SK-N-SH (cell line): ENCODE measurements at regions not wholly inside any gene's neighbourhood (a gene's known extent, or its start where the extent isn't known, plus 50 kb on each side); places are given as distances from the start of the nearest gene placed in this dataset.

Experiments
- CTCF ChIA-PET: fragments of 300-600, 350-600 bp; formaldehyde crosslinking; extraction: SDS; loops from one replicate; lab custom pipeline; 2021; lab: Yijun Ruan, JAX
- POLR2A ChIA-PET: fragments of 350-600 bp; sonication (Branson Sonifier 250); formaldehyde crosslinking; extraction: SDS; loops from one replicate; lab custom pipeline; 2020; ENCODE audit warnings: antibody characterized with exemption, inconsistent platforms; lab: Yijun Ruan, JAX
- DNase-seq: peaks from one replicate; pipeline ENCODE4 v3.0.0; 2012
- H2AFZ ChIP-seq: fragments of 200-600 bp; sonication (generic); 2 replicates; pipeline ENCODE4 v1.8.1; 2016; ENCODE audit warnings: antibody characterized with exemption, mild to moderate bottlenecking, low read depth
- H3F3A ChIP-seq: fragments of 200-600 bp; sonication (generic); replicated peaks from 2 replicates; pipeline ENCODE3; 2016; ENCODE audit warnings: antibody characterized with exemption, mild to moderate bottlenecking; ENCODE audit not compliant: insufficient read depth
- H3K27ac ChIP-seq, 2 experiments: fragments of 200-500 bp in 1 of 2; fragments of 200-600 bp in 1 of 2; sonication (Bioruptor generic) in 1 of 2; sonication (generic), shearing (Covaris generic) in 1 of 2; 2 replicates each; pipeline versions ENCODE4 v1.5.1 to v1.6.1; 2014 to 2016; ENCODE audit warnings: low read depth in 2 of 2, inconsistent platforms in 1 of 2, low read length in 1 of 2, mild to moderate bottlenecking in 1 of 2, mixed read lengths in 1 of 2
- H3K27me3 ChIP-seq: fragments of 200-600 bp; sonication (generic), shearing (Covaris generic); 2 replicates; pipeline ENCODE4 v1.6.1; 2016; ENCODE audit warnings: mixed run types; ENCODE audit not compliant: insufficient read depth
- H3K36me3 ChIP-seq, 2 experiments: fragments of 200-500 bp in 1 of 2; fragments of 200-600 bp in 1 of 2; sonication (Bioruptor generic) in 1 of 2; sonication (generic) in 1 of 2; replicated peaks in 1 of 2; 2 replicates each; pipeline versions ENCODE3 to v1.5.1; 2014 to 2016; ENCODE audit warnings: low read length in 1 of 2, mild to moderate bottlenecking in 1 of 2; ENCODE audit not compliant: insufficient read depth in 2 of 2, control insufficient read depth in 1 of 2
- H3K4me1 ChIP-seq, 2 experiments: fragments of 200-500 bp in 1 of 2; fragments of 200-600 bp in 1 of 2; sonication (Bioruptor generic) in 1 of 2; sonication (generic), shearing (Covaris generic) in 1 of 2; 2 replicates each; pipeline versions ENCODE4 v1.5.1 to v1.6.1; 2014 to 2016; ENCODE audit warnings: low read depth in 1 of 2, low read length in 1 of 2, mixed run types in 1 of 2; ENCODE audit not compliant: insufficient read depth in 2 of 2, control insufficient read depth in 1 of 2
- H3K4me2 ChIP-seq: fragments of 200-600 bp; sonication (generic), shearing (Covaris generic); 2 replicates; pipeline ENCODE4 v1.6.1; 2017; ENCODE audit warnings: mixed run types
- H3K4me3 ChIP-seq, 2 experiments: fragments of 200-500 bp in 1 of 2; fragments of 200-600 bp in 1 of 2; sonication (Bioruptor generic) in 1 of 2; sonication (generic), shearing (Covaris generic) in 1 of 2; 2 replicates each; pipeline versions ENCODE4 v1.5.1 to v1.8.1; 2014 to 2016; ENCODE audit warnings: low read depth in 2 of 2, inconsistent platforms in 1 of 2, low read length in 1 of 2, mild to moderate bottlenecking in 1 of 2, mixed read lengths in 1 of 2, moderate library complexity in 1 of 2
- H3K79me2 ChIP-seq: fragments of 200-600 bp; sonication (generic); 2 replicates; pipeline ENCODE4 v1.8.1; 2017; ENCODE audit warnings: mild to moderate bottlenecking; ENCODE audit not compliant: insufficient read depth
- H3K9ac ChIP-seq: fragments of 200-600 bp; sonication (generic); 2 replicates; pipeline ENCODE4 v1.6.1; 2017; ENCODE audit warnings: mixed run types
- H3K9me2 ChIP-seq: fragments of 200-600 bp; sonication (generic); 2 replicates; pipeline ENCODE4 v1.6.1; 2017; ENCODE audit warnings: mixed run types
- H3K9me3 ChIP-seq: fragments of 200-600 bp; sonication (generic); 2 replicates; pipeline ENCODE4 v1.6.1; 2017; ENCODE audit warnings: mixed run types, mild to moderate bottlenecking, moderate library complexity
- H4K20me1 ChIP-seq: fragments of 200-600 bp; sonication (generic); 2 replicates; pipeline ENCODE4 v1.6.1; 2017; ENCODE audit warnings: mild to moderate bottlenecking, mixed run types; ENCODE audit not compliant: insufficient read depth
- EP300 ChIP-seq, 2 experiments: IDR thresholded peaks; 2 replicates each; pipeline versions ENCODE4 v1.4.0 to v1.6.1; 2012; ENCODE audit warnings: borderline replicate concordance in 1 of 2, low read depth in 1 of 2, low read length in 1 of 2
- EZH2phosphoT487 ChIP-seq: fragments of 200-600 bp; sonication (generic); IDR thresholded peaks from 2 replicates; pipeline ENCODE4 v1.6.1; 2017; ENCODE audit warnings: low read depth, mixed run types, mild to moderate bottlenecking, antibody characterized with exemption, moderate library complexity, borderline replicate concordance
- FOSL2 ChIP-seq: IDR thresholded peaks from 2 replicates; pipeline ENCODE4 v1.4.0; 2012; ENCODE audit warnings: low read depth, mild to moderate bottlenecking, moderate library complexity, borderline replicate concordance
- GABPA ChIP-seq: IDR thresholded peaks from 2 replicates; pipeline ENCODE4 v1.4.0; 2012; ENCODE audit warnings: low read depth, mild to moderate bottlenecking
- GATA2 ChIP-seq: sonication (generic); formaldehyde crosslinking; IDR thresholded peaks from 2 replicates; pipeline ENCODE4 v1.5.0; 2020; ENCODE audit warnings: mild to moderate bottlenecking, missing genetic modification reagents
- POLR2AphosphoS5 ChIP-seq: IDR thresholded peaks from 2 replicates; pipeline ENCODE4 v1.6.1; 2012; ENCODE audit warnings: low read depth, low read length
- RAD21 ChIP-seq: IDR thresholded peaks from 2 replicates; pipeline ENCODE4 v1.6.1; 2012; ENCODE audit warnings: mild to moderate bottlenecking, low read length
- RCOR1 ChIP-seq: fragments of 150-350 bp; IDR thresholded peaks from 2 replicates; pipeline ENCODE4 v1.6.1; 2017; ENCODE audit warnings: antibody characterized with exemption, low read length
- RXRA ChIP-seq: IDR thresholded peaks from 2 replicates; pipeline ENCODE4 v1.4.0; 2012; ENCODE audit warnings: low read depth, mild to moderate bottlenecking, borderline replicate concordance
- SMC3 ChIP-seq: IDR thresholded peaks from 2 replicates; pipeline ENCODE4 v1.6.1; 2012; ENCODE audit warnings: low read depth, low read length, improper control_type of control experiment
- TAF1 ChIP-seq: IDR thresholded peaks from 2 replicates; pipeline ENCODE4 v1.6.1; 2012; ENCODE audit warnings: low read depth, mild to moderate bottlenecking, low read length, moderate library complexity, borderline replicate concordance
- TCF12 ChIP-seq: IDR thresholded peaks from 2 replicates; pipeline ENCODE4 v1.4.0; 2012
- whole genome bisulfite sequencing: methylation state at CpG from one replicate; pipeline ENCODE4 v1.1.6; 2017; ENCODE audit warnings: low lambda C conversion rate; 5-methylcytosine and 5-hydroxymethylcytosine counted together
- TF ChIP-seq, protein P1 (sequence below): IDR thresholded peaks from 2 replicates; pipeline ENCODE4; 2012
- TF ChIP-seq, protein P2 (sequence below): IDR thresholded peaks from 2 replicates; pipeline ENCODE4 v1.6.1; 2012; ENCODE audit warnings: mild to moderate bottlenecking, low read depth, low read length, moderate library complexity
- TF ChIP-seq, protein P3 (sequence below): fragments of 150-350 bp; IDR thresholded peaks from 2 replicates; pipeline ENCODE4 v1.6.1; 2016; ENCODE audit warnings: mild to moderate bottlenecking, low read depth, low read length
- TF ChIP-seq, protein P4 (sequence below): IDR thresholded peaks from 2 replicates; pipeline ENCODE4 v1.4.0; 2012; ENCODE audit warnings: low read depth
- TF ChIP-seq, protein P5 (sequence below): IDR thresholded peaks from 2 replicates; pipeline ENCODE4 v1.4.0; 2012; ENCODE audit warnings: low read depth, borderline replicate concordance
- TF ChIP-seq, protein P6 (sequence below): fragments of 150-350 bp; IDR thresholded peaks from 2 replicates; pipeline ENCODE4 v1.6.1; 2017; ENCODE audit warnings: antibody characterized with exemption, low read length, low read depth, borderline replicate concordance

DNA sequence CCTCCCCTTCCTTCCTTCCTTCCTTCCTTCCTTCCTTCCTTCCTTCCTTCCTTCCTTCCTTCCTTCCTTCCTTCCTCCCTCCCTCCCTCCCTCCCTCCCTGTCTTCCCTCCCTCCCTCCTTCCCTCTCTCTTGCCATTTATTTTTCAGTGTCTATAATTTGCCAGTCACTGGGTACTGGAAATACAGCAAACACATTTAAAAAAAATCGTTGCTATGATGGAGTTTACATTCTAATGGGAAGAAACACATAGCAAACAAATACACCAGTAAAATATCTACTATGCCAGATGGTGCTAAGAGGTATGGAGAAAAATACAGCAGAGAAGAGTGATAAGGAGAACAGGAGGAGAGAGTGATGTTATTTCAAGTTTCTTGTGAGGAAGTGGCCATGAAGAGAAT lies 309.5 kb downstream of the CTH start:
- no peaks in the 10 kb centered on the region for H3F3A ChIP-seq
- no peak for DNase-seq
- no peaks in the 10 kb centered on the region for H3K9me2 ChIP-seq
- H2AFZ ChIP-seq, result no peak overlapping the region
- CTCF ChIA-PET, result interaction anchor here (1.0 kb wide), 1 partner anchor 192 kb away, joined by 3 read pairs; no protein-coding TSS in a partner anchor
- H3K4me1 ChIP-seq, result peaks cover 0 to 31% of the 10 kb centered on the region in 2 experiments; a peak in 1 of 4 replicates
- no peak overlapping the region for H3K4me3 ChIP-seq
- no peaks in the 10 kb centered on the region for H3K79me2 ChIP-seq
- no peak for TF ChIP-seq POLR2AphosphoS5
- TF ChIP-seq RCOR1, result no peak
- TF ChIP-seq TAF1, result no peak
- TF ChIP-seq TCF12, result no peak
- TF ChIP-seq, protein P1, sequence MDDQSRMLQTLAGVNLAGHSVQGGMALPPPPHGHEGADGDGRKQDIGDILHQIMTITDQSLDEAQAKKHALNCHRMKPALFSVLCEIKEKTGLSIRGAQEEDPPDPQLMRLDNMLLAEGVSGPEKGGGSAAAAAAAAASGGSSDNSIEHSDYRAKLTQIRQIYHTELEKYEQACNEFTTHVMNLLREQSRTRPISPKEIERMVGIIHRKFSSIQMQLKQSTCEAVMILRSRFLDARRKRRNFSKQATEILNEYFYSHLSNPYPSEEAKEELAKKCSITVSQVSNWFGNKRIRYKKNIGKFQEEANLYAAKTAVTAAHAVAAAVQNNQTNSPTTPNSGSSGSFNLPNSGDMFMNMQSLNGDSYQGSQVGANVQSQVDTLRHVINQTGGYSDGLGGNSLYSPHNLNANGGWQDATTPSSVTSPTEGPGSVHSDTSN, result no peak
- TF ChIP-seq, protein P2, sequence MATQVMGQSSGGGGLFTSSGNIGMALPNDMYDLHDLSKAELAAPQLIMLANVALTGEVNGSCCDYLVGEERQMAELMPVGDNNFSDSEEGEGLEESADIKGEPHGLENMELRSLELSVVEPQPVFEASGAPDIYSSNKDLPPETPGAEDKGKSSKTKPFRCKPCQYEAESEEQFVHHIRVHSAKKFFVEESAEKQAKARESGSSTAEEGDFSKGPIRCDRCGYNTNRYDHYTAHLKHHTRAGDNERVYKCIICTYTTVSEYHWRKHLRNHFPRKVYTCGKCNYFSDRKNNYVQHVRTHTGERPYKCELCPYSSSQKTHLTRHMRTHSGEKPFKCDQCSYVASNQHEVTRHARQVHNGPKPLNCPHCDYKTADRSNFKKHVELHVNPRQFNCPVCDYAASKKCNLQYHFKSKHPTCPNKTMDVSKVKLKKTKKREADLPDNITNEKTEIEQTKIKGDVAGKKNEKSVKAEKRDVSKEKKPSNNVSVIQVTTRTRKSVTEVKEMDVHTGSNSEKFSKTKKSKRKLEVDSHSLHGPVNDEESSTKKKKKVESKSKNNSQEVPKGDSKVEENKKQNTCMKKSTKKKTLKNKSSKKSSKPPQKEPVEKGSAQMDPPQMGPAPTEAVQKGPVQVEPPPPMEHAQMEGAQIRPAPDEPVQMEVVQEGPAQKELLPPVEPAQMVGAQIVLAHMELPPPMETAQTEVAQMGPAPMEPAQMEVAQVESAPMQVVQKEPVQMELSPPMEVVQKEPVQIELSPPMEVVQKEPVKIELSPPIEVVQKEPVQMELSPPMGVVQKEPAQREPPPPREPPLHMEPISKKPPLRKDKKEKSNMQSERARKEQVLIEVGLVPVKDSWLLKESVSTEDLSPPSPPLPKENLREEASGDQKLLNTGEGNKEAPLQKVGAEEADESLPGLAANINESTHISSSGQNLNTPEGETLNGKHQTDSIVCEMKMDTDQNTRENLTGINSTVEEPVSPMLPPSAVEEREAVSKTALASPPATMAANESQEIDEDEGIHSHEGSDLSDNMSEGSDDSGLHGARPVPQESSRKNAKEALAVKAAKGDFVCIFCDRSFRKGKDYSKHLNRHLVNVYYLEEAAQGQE, result no peak
- no peak for TF ChIP-seq RXRA
- TF ChIP-seq FOSL2, result no peak
- TF ChIP-seq GABPA, result no peak
- TF ChIP-seq, protein P3, sequence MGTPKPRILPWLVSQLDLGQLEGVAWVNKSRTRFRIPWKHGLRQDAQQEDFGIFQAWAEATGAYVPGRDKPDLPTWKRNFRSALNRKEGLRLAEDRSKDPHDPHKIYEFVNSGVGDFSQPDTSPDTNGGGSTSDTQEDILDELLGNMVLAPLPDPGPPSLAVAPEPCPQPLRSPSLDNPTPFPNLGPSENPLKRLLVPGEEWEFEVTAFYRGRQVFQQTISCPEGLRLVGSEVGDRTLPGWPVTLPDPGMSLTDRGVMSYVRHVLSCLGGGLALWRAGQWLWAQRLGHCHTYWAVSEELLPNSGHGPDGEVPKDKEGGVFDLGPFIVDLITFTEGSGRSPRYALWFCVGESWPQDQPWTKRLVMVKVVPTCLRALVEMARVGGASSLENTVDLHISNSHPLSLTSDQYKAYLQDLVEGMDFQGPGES, result no peak
- TF ChIP-seq, protein P4, sequence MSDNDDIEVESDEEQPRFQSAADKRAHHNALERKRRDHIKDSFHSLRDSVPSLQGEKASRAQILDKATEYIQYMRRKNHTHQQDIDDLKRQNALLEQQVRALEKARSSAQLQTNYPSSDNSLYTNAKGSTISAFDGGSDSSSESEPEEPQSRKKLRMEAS, result no peak
- no peak for TF ChIP-seq SMC3
- TF ChIP-seq EZH2phosphoT487, result no peak
- TF ChIP-seq, protein P5, sequence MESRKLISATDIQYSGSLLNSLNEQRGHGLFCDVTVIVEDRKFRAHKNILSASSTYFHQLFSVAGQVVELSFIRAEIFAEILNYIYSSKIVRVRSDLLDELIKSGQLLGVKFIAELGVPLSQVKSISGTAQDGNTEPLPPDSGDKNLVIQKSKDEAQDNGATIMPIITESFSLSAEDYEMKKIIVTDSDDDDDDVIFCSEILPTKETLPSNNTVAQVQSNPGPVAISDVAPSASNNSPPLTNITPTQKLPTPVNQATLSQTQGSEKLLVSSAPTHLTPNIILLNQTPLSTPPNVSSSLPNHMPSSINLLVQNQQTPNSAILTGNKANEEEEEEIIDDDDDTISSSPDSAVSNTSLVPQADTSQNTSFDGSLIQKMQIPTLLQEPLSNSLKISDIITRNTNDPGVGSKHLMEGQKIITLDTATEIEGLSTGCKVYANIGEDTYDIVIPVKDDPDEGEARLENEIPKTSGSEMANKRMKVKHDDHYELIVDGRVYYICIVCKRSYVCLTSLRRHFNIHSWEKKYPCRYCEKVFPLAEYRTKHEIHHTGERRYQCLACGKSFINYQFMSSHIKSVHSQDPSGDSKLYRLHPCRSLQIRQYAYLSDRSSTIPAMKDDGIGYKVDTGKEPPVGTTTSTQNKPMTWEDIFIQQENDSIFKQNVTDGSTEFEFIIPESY, result no peak
- TF ChIP-seq, protein P6, sequence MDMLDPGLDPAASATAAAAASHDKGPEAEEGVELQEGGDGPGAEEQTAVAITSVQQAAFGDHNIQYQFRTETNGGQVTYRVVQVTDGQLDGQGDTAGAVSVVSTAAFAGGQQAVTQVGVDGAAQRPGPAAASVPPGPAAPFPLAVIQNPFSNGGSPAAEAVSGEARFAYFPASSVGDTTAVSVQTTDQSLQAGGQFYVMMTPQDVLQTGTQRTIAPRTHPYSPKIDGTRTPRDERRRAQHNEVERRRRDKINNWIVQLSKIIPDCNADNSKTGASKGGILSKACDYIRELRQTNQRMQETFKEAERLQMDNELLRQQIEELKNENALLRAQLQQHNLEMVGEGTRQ, result no peak
- TF ChIP-seq RAD21, result no peak
- no peak for TF ChIP-seq EP300 (IDR thresholded peaks at IDR 0.05; ENCODE audit: borderline replicate concordance in 1 of 2, low read depth in 1 of 2, low read length in 1 of 2)
- TF ChIP-seq GATA2 (CRISPR knock-in tag), result no peak
- TF ChIP-seq, all 33 proteins: peak for 0
- WGBS, result 6% methylated on average over 1 of the region's 1 CpG
- H3K27me3 ChIP-seq, result no peaks in the 10 kb centered on the region
- no peaks in the 10 kb centered on the region for H4K20me1 ChIP-seq
- no peak overlapping the region for H3K9ac ChIP-seq
- H3K9me3 ChIP-seq, result peaks cover 6% of the 10 kb centered on the region; the same call in 1 of the 2 replicates
- H3K36me3 ChIP-seq, result no peaks in the 10 kb centered on the region
- no peak overlapping the region for H3K4me2 ChIP-seq
- POLR2A ChIA-PET, result no interaction called here
- H3K27ac ChIP-seq, result no peak overlapping the region
